OCI-LY1 (cell line): ENCODE measurements at regions not wholly inside any gene's neighbourhood (a gene's known extent, or its start where the extent isn't known, plus 50 kb on each side); places are given as distances from the start of the nearest gene placed in this dataset.

Source experiments
- H2AFZ ChIP-seq: fragments of 200-600 bp; sonication (generic), shearing (Covaris generic); 2 replicates; pipeline ENCODE4 v1.6.0; 2014; ENCODE audit warnings: antibody characterized with exemption, mild to moderate bottlenecking, low read length
- H3F3A ChIP-seq: fragments of 200-600 bp; sonication (generic), shearing (Covaris generic); 2 replicates; pipeline ENCODE4 v1.6.0; 2014; ENCODE audit warnings: mild to moderate bottlenecking, antibody characterized with exemption, low read length, moderate library complexity; ENCODE audit not compliant: insufficient read depth
- H3K27ac ChIP-seq: fragments of 200-600 bp; sonication (generic); 2 replicates; pipeline ENCODE4 v1.5.1; 2014; ENCODE audit warnings: low read length, mixed run types, mild to moderate bottlenecking, low read depth; ENCODE audit not compliant: poor library complexity, severe bottlenecking
- H3K27me3 ChIP-seq: fragments of 200-600 bp; sonication (generic); 2 replicates; pipeline ENCODE4 v1.6.0; 2014; ENCODE audit warnings: antibody characterized with exemption, mild to moderate bottlenecking, low read length, moderate library complexity; ENCODE audit not compliant: insufficient read depth
- H3K36me3 ChIP-seq: fragments of 200-600 bp; sonication (generic); 2 replicates; pipeline ENCODE4 v1.6.1; 2014; ENCODE audit warnings: mild to moderate bottlenecking, antibody characterized with exemption, low read length, moderate library complexity, mixed read lengths; ENCODE audit not compliant: insufficient read depth
- H3K4me1 ChIP-seq: fragments of 200-600 bp; sonication (generic); 2 replicates; pipeline ENCODE4 v1.5.1; 2014; ENCODE audit warnings: mild to moderate bottlenecking, low read length, moderate library complexity; ENCODE audit not compliant: insufficient read depth, severe bottlenecking
- H3K4me2 ChIP-seq: fragments of 200-600 bp; sonication (generic), shearing (Covaris generic); 2 replicates; pipeline ENCODE4 v1.6.1; 2014; ENCODE audit warnings: low read length
- H3K4me3 ChIP-seq: fragments of 200-600 bp; sonication (generic); 2 replicates; pipeline ENCODE4 v1.5.1; 2014; ENCODE audit warnings: low read length, low read depth, mild to moderate bottlenecking, mixed read lengths; ENCODE audit not compliant: poor library complexity, severe bottlenecking
- H3K79me2 ChIP-seq: fragments of 200-600 bp; shearing (Covaris generic); 2 replicates; pipeline ENCODE4 v1.6.1; 2016; ENCODE audit warnings: mixed run types, low read length, mixed read lengths; ENCODE audit not compliant: insufficient read depth
- H3K9ac ChIP-seq: fragments of 200-600 bp; sonication (generic), shearing (Covaris generic); 2 replicates; pipeline ENCODE4 v1.6.1; 2014; ENCODE audit warnings: mild to moderate bottlenecking, low read length, mixed read lengths
- H3K9me2 ChIP-seq: fragments of 200-600 bp; sonication (generic), shearing (Covaris generic); 2 replicates; pipeline ENCODE4 v1.6.1; 2014; ENCODE audit warnings: low read depth, mild to moderate bottlenecking, low read length, mixed read lengths
- H3K9me3 ChIP-seq: fragments of 200-600 bp; shearing (Covaris generic); 2 replicates; pipeline ENCODE4 v1.6.1; 2014; ENCODE audit warnings: low read length, mixed read lengths
- H4K20me1 ChIP-seq: fragments of 200-600 bp; sonication (generic), shearing (Covaris generic); 2 replicates; pipeline ENCODE4 v1.6.0; 2016; ENCODE audit warnings: mild to moderate bottlenecking, low read length; ENCODE audit not compliant: insufficient read depth
- EZH2 ChIP-seq: fragments of 200-600 bp; sonication (generic), shearing (Covaris generic); IDR thresholded peaks from 2 replicates; pipeline ENCODE4 v1.8.0; 2017; ENCODE audit warnings: borderline replicate concordance, mixed run types, mild to moderate bottlenecking, antibody characterized with exemption, low read length, moderate library complexity, mixed read lengths
- TF ChIP-seq, protein P1 (sequence below): fragments of 200-600 bp; sonication (generic), shearing (Covaris generic); IDR thresholded peaks from 2 replicates; pipeline ENCODE4 v1.5.1; 2017; ENCODE audit warnings: mild to moderate bottlenecking, antibody characterized with exemption, low read length, moderate library complexity, mixed read lengths

DNA sequence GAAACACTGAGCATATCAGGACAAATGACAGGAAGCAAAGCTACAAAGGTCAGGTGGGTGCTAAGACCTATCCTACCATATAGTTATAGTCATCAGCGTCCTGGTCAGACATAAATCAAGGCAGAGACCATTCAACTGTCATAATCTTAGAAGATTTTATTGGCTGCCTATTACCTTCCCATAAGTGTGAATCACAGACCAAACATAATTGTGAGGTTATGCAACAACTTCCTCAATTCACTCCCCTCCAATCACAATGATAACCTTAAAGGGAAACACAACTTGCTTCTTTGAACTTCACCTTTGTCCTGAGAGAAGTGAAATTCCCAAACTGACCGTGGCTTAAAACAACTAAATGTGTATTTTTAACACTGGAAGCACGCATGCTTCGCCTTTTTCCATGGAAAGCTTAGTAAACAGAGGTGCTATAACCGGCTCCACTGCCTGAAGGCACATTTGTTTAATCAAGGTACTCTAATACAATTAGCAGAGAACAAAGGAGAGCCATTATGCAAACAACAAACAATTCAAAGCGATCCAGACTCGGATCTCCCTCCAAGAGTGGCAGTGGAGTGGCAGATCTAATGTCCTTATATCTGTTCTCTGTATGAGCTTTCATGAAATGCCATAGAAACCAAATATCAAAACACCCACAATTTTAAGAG is 84.9 kb downstream of the TMEM114 start:
- Histone ChIP-seq H3K36me3 (no peaks in the 10 kb centered on the region), H3K9me3 (no peaks in the 10 kb centered on the region), H2AFZ (no peak overlapping the region), H3K9ac (no peak overlapping the region), H3F3A (no peaks in the 10 kb centered on the region), H3K9me2 (no peaks in the 10 kb centered on the region), H3K79me2 (no peaks in the 10 kb centered on the region), H3K4me2 (no peak overlapping the region), H3K27me3 (no peaks in the 10 kb centered on the region), H3K4me1 (no peaks in the 10 kb centered on the region), H4K20me1 (no peaks in the 10 kb centered on the region), H3K27ac (no peak overlapping the region), H3K4me3 (no peak overlapping the region)
- TF ChIP-seq EZH2: no peak
- TF ChIP-seq, protein P1, sequence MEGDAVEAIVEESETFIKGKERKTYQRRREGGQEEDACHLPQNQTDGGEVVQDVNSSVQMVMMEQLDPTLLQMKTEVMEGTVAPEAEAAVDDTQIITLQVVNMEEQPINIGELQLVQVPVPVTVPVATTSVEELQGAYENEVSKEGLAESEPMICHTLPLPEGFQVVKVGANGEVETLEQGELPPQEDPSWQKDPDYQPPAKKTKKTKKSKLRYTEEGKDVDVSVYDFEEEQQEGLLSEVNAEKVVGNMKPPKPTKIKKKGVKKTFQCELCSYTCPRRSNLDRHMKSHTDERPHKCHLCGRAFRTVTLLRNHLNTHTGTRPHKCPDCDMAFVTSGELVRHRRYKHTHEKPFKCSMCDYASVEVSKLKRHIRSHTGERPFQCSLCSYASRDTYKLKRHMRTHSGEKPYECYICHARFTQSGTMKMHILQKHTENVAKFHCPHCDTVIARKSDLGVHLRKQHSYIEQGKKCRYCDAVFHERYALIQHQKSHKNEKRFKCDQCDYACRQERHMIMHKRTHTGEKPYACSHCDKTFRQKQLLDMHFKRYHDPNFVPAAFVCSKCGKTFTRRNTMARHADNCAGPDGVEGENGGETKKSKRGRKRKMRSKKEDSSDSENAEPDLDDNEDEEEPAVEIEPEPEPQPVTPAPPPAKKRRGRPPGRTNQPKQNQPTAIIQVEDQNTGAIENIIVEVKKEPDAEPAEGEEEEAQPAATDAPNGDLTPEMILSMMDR: no peak

GRCh38 chr16:8502446-8502845 is 87.9 kb downstream of the TMEM114 start:
- Histone ChIP-seq H3F3A (no peaks in the 10 kb centered on the region), H3K9me3 (no peaks in the 10 kb centered on the region), H2AFZ (no peak overlapping the region), H3K4me2 (no peak overlapping the region), H3K9ac (no peak overlapping the region), H3K4me1 (no peaks in the 10 kb centered on the region), H3K9me2 (no peaks in the 10 kb centered on the region), H3K36me3 (no peaks in the 10 kb centered on the region), H3K27me3 (no peaks in the 10 kb centered on the region), H3K79me2 (no peaks in the 10 kb centered on the region), H3K27ac (no peak overlapping the region), H4K20me1 (no peaks in the 10 kb centered on the region), H3K4me3 (no peak overlapping the region)
- TF ChIP-seq, protein P1: no peak
- TF ChIP-seq EZH2: no peak

GRCh38 chr16:8500351-8500750 is 90.0 kb downstream of the TMEM114 start:
- H4K20me1 ChIP-seq: no peaks in the 10 kb centered on the region
- H3K36me3 ChIP-seq: no peaks in the 10 kb centered on the region
- H3K9me3 ChIP-seq: no peaks in the 10 kb centered on the region
- H3K9me2 ChIP-seq: no peaks in the 10 kb centered on the region
- H3K4me1 ChIP-seq: no peaks in the 10 kb centered on the region
- H3K27me3 ChIP-seq: no peaks in the 10 kb centered on the region
- H3K27ac ChIP-seq: no peak overlapping the region
- H3K4me2 ChIP-seq: no peak overlapping the region
- TF ChIP-seq, protein P1: no peak
- TF ChIP-seq EZH2: no peak
- H3K4me3 ChIP-seq: no peak overlapping the region
- H2AFZ ChIP-seq: no peak overlapping the region
- H3K9ac ChIP-seq: no peak overlapping the region
- no peaks in the 10 kb centered on the region for H3K79me2 ChIP-seq
- H3F3A ChIP-seq: no peaks in the 10 kb centered on the region
